A549 (cell line): ENCODE measurements at regions not wholly inside any gene's neighbourhood (a gene's known extent, or its start where the extent isn't known, plus 50 kb on each side); places are given as distances from the start of the nearest gene placed in this dataset.
"Not testable (repeated sequence)": the region's sequence is repeated elsewhere in the genome, so short reads cannot be mapped to it uniquely, and the experiment has no call there.

Experiments used
- ATAC-seq, 2 experiments: fragments of 200-7000 bp in 1 of 2; fragments of >200 bp in 1 of 2; cut with Nextera tagmentation in 1 of 2; cut with Tn5 transposase in 1 of 2; 3 replicates each; pipeline versions ENCODE4 v1.8.0 to v1.9.1; 2018 to 2020; ENCODE audit warnings: mild to moderate bottlenecking in 1 of 2, moderate library complexity in 1 of 2
- CTCF ChIA-PET: fragments of 300-600 bp; sonication (Branson Sonifier 250); formaldehyde crosslinking; extraction: SDS; loops from one replicate; lab custom pipeline; 2021; ENCODE audit warnings: antibody characterized with exemption, inconsistent platforms; lab: Yijun Ruan, JAX
- POLR2A ChIA-PET: fragments of 350-600 bp; formaldehyde crosslinking; extraction: SDS; loops from one replicate; lab custom pipeline; 2021; ENCODE audit warnings: antibody characterized with exemption, inconsistent platforms; lab: Yijun Ruan, JAX
- DNase-seq, 2 experiments: peaks; one replicate each; pipeline versions ENCODE4 v3.0.0 to v3.0.0-alpha.2; 2011 to 2016; ENCODE audit warnings: low read depth in 1 of 2, low spot score in 1 of 2
- FAIRE-seq: peaks from 2 replicates; lab custom pipeline; 2011; peaks lifted over from hg19 to GRCh38; lab: Jason Lieb, UNC
- H3K27ac ChIP-seq, 2 experiments: fragments of >200 bp; sonication (Bioruptor Twin); formaldehyde crosslinking; 3 replicates each; pipeline ENCODE4 v1.5.1; 2016 to 2017
- H3K4me1 ChIP-seq: fragments of >200 bp; sonication (Bioruptor Twin); formaldehyde crosslinking; 3 replicates; pipeline ENCODE4 v1.6.1; 2016
- H3K4me2 ChIP-seq: fragments of >200 bp; sonication (Bioruptor Twin); formaldehyde crosslinking; 3 replicates; pipeline ENCODE4 v1.6.1; 2016
- H3K4me3 ChIP-seq: fragments of >200 bp; sonication (Bioruptor Twin); formaldehyde crosslinking; 3 replicates; pipeline ENCODE4 v1.5.1; 2016
- H3K9me3 ChIP-seq: fragments of >200 bp; sonication (Bioruptor Twin); formaldehyde crosslinking; 3 replicates; pipeline ENCODE4 v1.6.1; 2016
- CBX2 ChIP-seq: fragments of 200-600 bp; sonication (generic); IDR thresholded peaks from 2 replicates; pipeline ENCODE4 v1.6.1; 2016; ENCODE audit warnings: low read depth, mild to moderate bottlenecking, borderline replicate concordance
- CBX8 ChIP-seq: fragments of 200-600 bp; sonication (generic); IDR thresholded peaks from 2 replicates; pipeline ENCODE4 v1.6.1; 2016
- CEBPB ChIP-seq, 2 experiments: fragments of >200 bp in 1 of 2; sonication (Bioruptor Twin) in 1 of 2; formaldehyde crosslinking in 1 of 2; IDR thresholded peaks; 2 replicates each; pipeline ENCODE4 v1.6.1; 2012 to 2016
- CHD2 ChIP-seq: fragments of 150-350 bp; IDR thresholded peaks from 2 replicates; pipeline ENCODE4 v1.6.1; 2014; ENCODE audit warnings: low read length; ENCODE audit not compliant: partially characterized antibody
- CHD4 ChIP-seq: fragments of 200-600 bp; sonication (generic); IDR thresholded peaks from 2 replicates; pipeline ENCODE4 v1.6.1; 2016; ENCODE audit warnings: antibody characterized with exemption, mild to moderate bottlenecking, borderline replicate concordance
- E2F6 ChIP-seq: IDR thresholded peaks from 2 replicates; pipeline ENCODE4 v1.6.1; 2012; ENCODE audit warnings: low read depth, borderline replicate concordance
- EP300 ChIP-seq, 2 experiments: fragments of >200 bp; sonication (Bioruptor Twin); formaldehyde crosslinking; IDR thresholded peaks; 2 replicates in 1 of 2; 3 replicates in 1 of 2; pipeline ENCODE4 v1.6.1; 2016 to 2017
- GATA3 ChIP-seq: IDR thresholded peaks from 2 replicates; pipeline ENCODE4 v1.6.1; 2012; ENCODE audit warnings: borderline replicate concordance
- HMGXB4 ChIP-seq: fragments of 250-450 bp; sonication (Bioruptor Pico); IDR thresholded peaks from 2 replicates; pipeline ENCODE4 v1.5.0; 2021; ENCODE audit warnings: mild to moderate bottlenecking, moderate library complexity, borderline replicate concordance
- HOXB13 ChIP-seq: fragments of 250-450 bp; sonication (Bioruptor Pico); IDR thresholded peaks from 2 replicates; pipeline ENCODE4 v1.5.0; 2020; ENCODE audit warnings: low read depth, mild to moderate bottlenecking, moderate library complexity
- JUN ChIP-seq, 2 experiments: fragments of >200 bp; sonication (Bioruptor Twin); formaldehyde crosslinking; IDR thresholded peaks; 2 replicates in 1 of 2; 3 replicates in 1 of 2; pipeline ENCODE4 v1.6.1; 2016 to 2017
- KDM1A ChIP-seq: fragments of 200-600 bp; sonication (generic); IDR thresholded peaks from 2 replicates; pipeline ENCODE4 v1.6.1; 2016; ENCODE audit warnings: low read depth, mild to moderate bottlenecking
- MAZ ChIP-seq: fragments of 150-350 bp; IDR thresholded peaks from 2 replicates; pipeline ENCODE4 v1.6.1; 2014; ENCODE audit warnings: antibody characterized with exemption, low read depth, low read length, borderline replicate concordance
- POLR2A ChIP-seq: IDR thresholded peaks from 2 replicates; pipeline ENCODE4 v1.6.1; 2012; ENCODE audit warnings: mild to moderate bottlenecking, low read length
- POLR2AphosphoS2 ChIP-seq: conservative IDR thresholded peaks from 2 replicates; pipeline ENCODE4 v1.6.1; 2012; ENCODE audit warnings: low read length, improper control_type of control experiment, inconsistent platforms
- RARB ChIP-seq: fragments of 250-450 bp; sonication (Bioruptor Pico); IDR thresholded peaks from 2 replicates; pipeline ENCODE4 v1.8.0; 2021; ENCODE audit warnings: mild to moderate bottlenecking, moderate library complexity
- RCOR1 ChIP-seq: fragments of 150-350 bp; IDR thresholded peaks from 2 replicates; pipeline ENCODE4 v1.6.1; 2014; ENCODE audit warnings: antibody characterized with exemption, low read length, low read depth
- RNF2 ChIP-seq: fragments of 200-600 bp; sonication (generic); IDR thresholded peaks from 2 replicates; pipeline ENCODE4 v1.6.1; 2016; ENCODE audit warnings: low read depth, mild to moderate bottlenecking, antibody characterized with exemption, moderate library complexity, borderline replicate concordance
- SREBF2 ChIP-seq: fragments of 450-650 bp; IDR thresholded peaks from 2 replicates; pipeline ENCODE4 v1.6.1; 2014; ENCODE audit warnings: mild to moderate bottlenecking, moderate library complexity
- TP53 ChIP-seq: fragments of 250-450 bp; sonication (Bioruptor Pico); IDR thresholded peaks from 2 replicates; pipeline ENCODE4 v1.5.0; 2021; ENCODE audit warnings: mild to moderate bottlenecking, moderate library complexity
- ZSCAN20 ChIP-seq: fragments of 250-450 bp; sonication (Bioruptor Pico); IDR thresholded peaks from 2 replicates; pipeline ENCODE4 v1.8.0; 2022; ENCODE audit warnings: mild to moderate bottlenecking, moderate library complexity
- WGBS: methylation state at CpG from one replicate; pipeline ENCODE4 v1.1.6; 2017; ENCODE audit errors: missing lambda C conversion rate; 5-methylcytosine and 5-hydroxymethylcytosine counted together
- TF ChIP-seq, protein P1 (sequence below): fragments of 250-450 bp; sonication (Bioruptor Pico); IDR thresholded peaks from 2 replicates; pipeline ENCODE4 v1.5.0; 2020; ENCODE audit warnings: low read depth, mild to moderate bottlenecking, moderate library complexity

DNA sequence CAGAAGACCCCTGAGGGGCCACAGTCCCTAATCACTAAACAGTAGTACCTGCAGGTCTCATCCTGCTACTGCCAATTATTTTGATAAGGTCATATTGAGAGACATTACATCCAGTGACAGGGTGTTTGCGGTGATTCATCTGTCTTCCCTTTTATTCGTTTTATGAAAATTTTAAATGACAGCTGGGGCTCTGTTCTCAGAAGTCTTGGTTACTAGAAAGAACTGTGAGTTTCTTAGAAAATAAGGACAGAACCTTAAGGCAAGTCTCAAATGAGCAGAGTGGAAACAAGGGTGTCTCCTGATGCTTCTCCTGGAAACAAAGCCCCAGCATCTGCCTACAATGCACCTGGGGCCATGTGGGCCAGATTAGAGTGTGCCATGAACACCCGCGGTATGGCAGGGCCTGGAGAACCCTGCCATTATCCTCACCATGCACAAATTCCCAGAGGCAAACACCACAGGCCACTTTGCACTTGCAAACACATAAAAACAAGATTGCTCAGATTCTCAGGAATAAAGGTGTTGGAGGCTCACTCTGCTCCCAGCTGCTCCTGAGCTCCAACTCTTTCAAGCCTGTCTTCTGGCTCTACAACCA lies 66.3 kb upstream of the IQSEC1 start (continued):
- no peak for TF ChIP-seq SREBF2
- TF ChIP-seq, all 56 proteins: peak for 0

DNA sequence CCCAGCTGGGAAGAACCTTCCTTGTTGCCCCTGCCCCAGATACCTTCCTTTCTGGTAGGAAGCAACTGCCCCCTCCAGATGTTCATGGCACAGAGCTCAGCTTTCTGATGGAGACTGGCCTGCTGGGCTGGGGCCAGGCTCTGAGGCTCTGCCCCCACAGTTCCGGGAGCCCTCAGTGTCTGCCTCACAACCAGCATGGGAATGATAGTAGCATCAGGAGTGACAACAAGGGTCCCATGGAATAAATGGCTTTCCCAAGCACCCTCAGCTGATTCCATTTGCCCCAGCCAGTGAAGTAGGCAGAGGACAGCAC lies 65.6 kb upstream of the IQSEC1 start:
- ATAC-seq (no peak), DNase-seq (no peak), FAIRE-seq (no peak)
- H3K4me3 ChIP-seq = no peak overlapping the region
- WGBS = 50% methylated on average over 1 of the region's 1 CpG
- ChIA-PET POLR2A (no interaction called here), CTCF (interaction anchor here (0.7 to 2.0 kb wide), 2 partner anchors 46 to 63 kb away, joined by 3 to 8 read pairs; no protein-coding TSS in a partner anchor)
- TF ChIP-seq CBX8 (no peak), EP300 (IDR thresholded peaks at IDR 0.05) (no peak), HMGXB4 (no peak)
- no peaks in the 10 kb centered on the region for H3K4me1 ChIP-seq
- no peak overlapping the region for H3K4me2 ChIP-seq
- H3K27ac ChIP-seq = no peak overlapping the region
- H3K9me3 ChIP-seq = no peaks in the 10 kb centered on the region

GRCh38 chr3:13137941-13138832 lies 65.0 kb upstream of the IQSEC1 start:
- no peak for TF ChIP-seq ZSCAN20
- no peak for TF ChIP-seq GATA3
- TF ChIP-seq RNF2 = no peak
- WGBS = 77% methylated on average over 14 of the region's 18 CpGs
- Histone ChIP-seq H3K4me3 (no peak overlapping the region), H3K9me3 (no peaks in the 10 kb centered on the region), H3K4me2 (no peak overlapping the region), H3K4me1 (no peaks in the 10 kb centered on the region), H3K27ac (no peak overlapping the region)
- FAIRE-seq = no peak
- no peak for DNase-seq
- ChIA-PET CTCF (interaction anchor here (0.6 to 2.0 kb wide), 3 partner anchors 45 to 270 kb away, joined by 3 to 8 read pairs (median 3); no protein-coding TSS in a partner anchor), POLR2A (no interaction called here)
- no peak for ATAC-seq

GRCh38 chr3:13136848-13137247 lies 63.6 kb upstream of the IQSEC1 start:
- H3K4me1 ChIP-seq, CTCF ChIA-PET, ATAC-seq, DNase-seq, FAIRE-seq, H3K4me2 ChIP-seq, POLR2A ChIA-PET, H3K4me3 ChIP-seq, H3K27ac ChIP-seq, H3K9me3 ChIP-seq: not testable (repeated sequence)
- 87% methylated on average over 6 of the region's 6 CpGs for WGBS

DNA sequence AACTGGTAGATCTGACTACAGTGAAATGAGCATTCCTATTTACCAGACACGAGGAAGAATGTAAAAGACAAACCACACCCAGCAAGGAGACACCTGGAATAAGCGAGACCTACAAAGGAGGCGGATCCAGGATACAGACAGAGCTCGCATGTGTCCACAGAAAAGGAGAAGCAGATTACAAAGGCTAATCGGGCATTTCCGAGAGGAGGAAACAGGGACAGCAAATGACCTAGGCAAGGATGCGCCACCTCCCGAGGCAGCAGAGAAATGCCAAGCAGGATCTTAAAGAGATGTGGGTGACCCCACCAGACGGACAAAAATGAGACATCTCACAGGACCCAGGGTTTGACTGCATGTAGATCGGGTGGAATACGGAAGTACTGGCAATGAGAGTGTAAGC lies 63.2 kb upstream of the IQSEC1 start:
- DNase-seq = no peak

More for the DNA sequence above, 63.2 kb upstream of the IQSEC1 start:
- Histone ChIP-seq H3K4me3 (no peak overlapping the region), H3K9me3 (no peaks in the 10 kb centered on the region), H3K4me2 (no peak overlapping the region), H3K4me1 (no peaks in the 10 kb centered on the region), H3K27ac (no peak overlapping the region)
- no peak for TF ChIP-seq EP300 (IDR thresholded peaks at IDR 0.05)
- TF ChIP-seq CHD2 = no peak
- TF ChIP-seq CBX8 = no peak
- TF ChIP-seq HOXB13 = no peak
- TF ChIP-seq POLR2AphosphoS2 = no peak
- TF ChIP-seq KDM1A = no peak
- no peak for TF ChIP-seq RARB (CRISPR knock-in tag)
- TF ChIP-seq MAZ = no peak
- TF ChIP-seq RCOR1 = no peak
- TF ChIP-seq CHD4 = no peak
- TF ChIP-seq E2F6 = no peak
- TF ChIP-seq CBX2 = no peak
- no peak for TF ChIP-seq JUN (IDR thresholded peaks at IDR 0.05)
- no peak for TF ChIP-seq TP53 (CRISPR knock-in tag)
- no peak for TF ChIP-seq GATA3
- TF ChIP-seq HMGXB4 = no peak
- no peak for TF ChIP-seq CEBPB (IDR thresholded peaks at IDR 0.05)
- TF ChIP-seq, protein P1, sequence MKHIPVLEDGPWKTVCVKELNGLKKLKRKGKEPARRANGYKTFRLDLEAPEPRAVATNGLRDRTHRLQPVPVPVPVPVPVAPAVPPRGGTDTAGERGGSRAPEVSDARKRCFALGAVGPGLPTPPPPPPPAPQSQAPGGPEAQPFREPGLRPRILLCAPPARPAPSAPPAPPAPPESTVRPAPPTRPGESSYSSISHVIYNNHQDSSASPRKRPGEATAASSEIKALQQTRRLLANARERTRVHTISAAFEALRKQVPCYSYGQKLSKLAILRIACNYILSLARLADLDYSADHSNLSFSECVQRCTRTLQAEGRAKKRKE = no peak
- TF ChIP-seq POLR2A = no peak
- ATAC-seq = no peak
- POLR2A ChIA-PET = no interaction called here
- 83% methylated on average over 11 of the region's 11 CpGs for WGBS
- CTCF ChIA-PET = no interaction called here
- FAIRE-seq = no peak
